ENCODE measurements at regions not wholly inside any gene's neighbourhood (a gene's known extent, or its start where the extent isn't known, plus 50 kb on each side); places are given as distances from the start of the nearest gene placed in this dataset.

- TF ChIP-seq POLR2A (IDR thresholded peaks at IDR 0.05) (no peak), EP300 (IDR thresholded peaks at IDR 0.05) (no peak)
- TF ChIP-seq, protein P1, sequence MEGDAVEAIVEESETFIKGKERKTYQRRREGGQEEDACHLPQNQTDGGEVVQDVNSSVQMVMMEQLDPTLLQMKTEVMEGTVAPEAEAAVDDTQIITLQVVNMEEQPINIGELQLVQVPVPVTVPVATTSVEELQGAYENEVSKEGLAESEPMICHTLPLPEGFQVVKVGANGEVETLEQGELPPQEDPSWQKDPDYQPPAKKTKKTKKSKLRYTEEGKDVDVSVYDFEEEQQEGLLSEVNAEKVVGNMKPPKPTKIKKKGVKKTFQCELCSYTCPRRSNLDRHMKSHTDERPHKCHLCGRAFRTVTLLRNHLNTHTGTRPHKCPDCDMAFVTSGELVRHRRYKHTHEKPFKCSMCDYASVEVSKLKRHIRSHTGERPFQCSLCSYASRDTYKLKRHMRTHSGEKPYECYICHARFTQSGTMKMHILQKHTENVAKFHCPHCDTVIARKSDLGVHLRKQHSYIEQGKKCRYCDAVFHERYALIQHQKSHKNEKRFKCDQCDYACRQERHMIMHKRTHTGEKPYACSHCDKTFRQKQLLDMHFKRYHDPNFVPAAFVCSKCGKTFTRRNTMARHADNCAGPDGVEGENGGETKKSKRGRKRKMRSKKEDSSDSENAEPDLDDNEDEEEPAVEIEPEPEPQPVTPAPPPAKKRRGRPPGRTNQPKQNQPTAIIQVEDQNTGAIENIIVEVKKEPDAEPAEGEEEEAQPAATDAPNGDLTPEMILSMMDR (IDR thresholded peaks at IDR 0.05) = no peak
Measured at GRCh38 chr3:168961271-168961670, 702.2 kb downstream of the MECOM start.

All from suprapubic skin (tissue), 3 donors.